HG02571 (cell line): ENCODE measurements at regions not wholly inside any gene's neighbourhood (a gene's known extent, or its start where the extent isn't known, plus 50 kb on each side); places are given as distances from the start of the nearest gene placed in this dataset.
"Not testable (repeated sequence)": the region's sequence is repeated elsewhere in the genome, so short reads cannot be mapped to it uniquely, and the experiment has no call there.

Experiments used
- ATAC-seq: cut with Tn5 transposase; IDR thresholded peaks from one replicate; pipeline ENCODE4 v1.9.1; 2021; ENCODE audit warnings: mild to moderate bottlenecking, moderate library complexity; ENCODE audit not compliant: unreplicated experiment

- not testable (repeated sequence) for ATAC-seq
These were observed 295.7 kb upstream of the PLGLB2 start for GRCh38 chr2:87452193-87452592.

GRCh38 chr2:87452861-87453260 is 295.0 kb upstream of the PLGLB2 start:
- ATAC-seq: not testable (repeated sequence)

- not testable (repeated sequence) for ATAC-seq
These were observed 293.9 kb upstream of the PLGLB2 start for GRCh38 chr2:87453965-87454364.

GRCh38 chr2:87454421-87454820 is 293.5 kb upstream of the PLGLB2 start:
- not testable (repeated sequence) for ATAC-seq

- peak; percentile 41 for ATAC-seq
These were observed 292.6 kb upstream of the PLGLB2 start for GRCh38 chr2:87455209-87455853.

GRCh38 chr2:87455854-87456249 is 292.0 kb upstream of the PLGLB2 start:
- ATAC-seq: peak; percentile 33

- ATAC-seq: peak; percentile 59
These were observed 291.3 kb upstream of the PLGLB2 start for GRCh38 chr2:87456477-87457128.

- ATAC-seq: not testable (repeated sequence)
These were observed 290.8 kb upstream of the PLGLB2 start for GRCh38 chr2:87457129-87457499.

- not testable (repeated sequence) for ATAC-seq
These were observed 288.9 kb upstream of the PLGLB2 start for GRCh38 chr2:87458938-87459337.

GRCh38 chr2:87460104-87460503 is 287.8 kb upstream of the PLGLB2 start:
- not testable (repeated sequence) for ATAC-seq

GRCh38 chr2:87460662-87461061 is 287.2 kb upstream of the PLGLB2 start:
- ATAC-seq: not testable (repeated sequence)

- not testable (repeated sequence) for ATAC-seq
These were observed 286.2 kb upstream of the PLGLB2 start for GRCh38 chr2:87461671-87462070.

- not testable (repeated sequence) for ATAC-seq
These were observed 283.7 kb upstream of the PLGLB2 start for GRCh38 chr2:87464219-87464618.

GRCh38 chr2:87465730-87466129 is 282.2 kb upstream of the PLGLB2 start:
- not testable (repeated sequence) for ATAC-seq

- ATAC-seq: peak; percentile 63
These were observed 281.2 kb upstream of the PLGLB2 start for GRCh38 chr2:87466591-87467120.

- not testable (repeated sequence) for ATAC-seq
These were observed 279.4 kb upstream of the PLGLB2 start for GRCh38 chr2:87468429-87468981.

- ATAC-seq: peak; percentile 39
These were observed 278.4 kb upstream of the PLGLB2 start for GRCh38 chr2:87469180-87470151.

GRCh38 chr2:87470381-87471380 is 277.2 kb upstream of the PLGLB2 start:
- ATAC-seq: peak; percentile 36

GRCh38 chr2:87471478-87471877 is 276.4 kb upstream of the PLGLB2 start:
- not testable (repeated sequence) for ATAC-seq
